GM19351 (cell line): ENCODE measurements at regions not wholly inside any gene's neighbourhood (a gene's known extent, or its start where the extent isn't known, plus 50 kb on each side); places are given as distances from the start of the nearest gene placed in this dataset.

ENCODE experiments used
- ATAC-seq: cut with Tn5 transposase; IDR thresholded peaks from one replicate; pipeline ENCODE4 v1.9.1; 2021; ENCODE audit warnings: mild to moderate bottlenecking, moderate library complexity; ENCODE audit not compliant: unreplicated experiment

GRCh38 chr4:144202081-144202480 lies 61.6 kb upstream of the GYPA start:
- no peak for ATAC-seq

DNA sequence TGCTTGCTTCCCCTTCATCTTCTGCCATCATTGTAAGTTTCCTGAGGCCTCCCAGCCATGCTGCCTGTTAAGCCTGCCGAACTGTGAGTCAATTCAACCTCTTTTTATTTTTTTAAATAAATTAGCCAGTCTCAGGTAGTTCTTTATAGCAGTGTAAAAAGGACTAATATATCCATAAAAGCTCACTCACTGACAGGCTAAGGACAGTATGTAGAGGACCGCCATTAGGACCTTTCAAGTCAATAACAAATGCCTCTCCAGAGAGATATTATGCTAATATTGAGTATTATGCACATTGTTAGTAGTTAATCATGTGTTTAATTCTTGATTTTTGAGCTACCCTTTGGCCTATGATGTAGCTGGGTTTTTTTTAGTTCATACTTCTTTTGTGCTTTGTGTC lies 62.6 kb upstream of the GYPA start:
- ATAC-seq = no peak

DNA sequence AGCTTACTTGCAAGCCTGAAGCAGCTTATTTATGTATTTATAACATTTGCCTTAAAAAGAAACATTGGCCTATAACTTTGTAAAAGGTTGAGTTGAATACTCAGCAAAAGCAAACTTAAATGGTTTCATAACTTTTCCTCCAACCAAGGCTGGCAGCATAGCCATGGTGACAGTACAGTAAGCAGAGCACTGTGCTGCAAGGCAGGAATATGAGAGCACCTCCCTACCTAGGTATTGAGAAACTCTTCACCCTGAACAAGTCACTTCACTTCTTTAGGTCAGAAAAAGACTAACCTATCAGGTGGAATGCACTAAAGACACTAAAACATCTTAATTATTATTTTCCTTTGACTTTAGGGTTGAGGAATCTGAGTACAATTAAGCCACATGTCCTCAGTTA lies 63.9 kb upstream of the GYPA start:
- ATAC-seq = no peak

- ATAC-seq = no peak
These were observed 66.2 kb upstream of the GYPA start for GRCh38 chr4:144206711-144207110.

DNA sequence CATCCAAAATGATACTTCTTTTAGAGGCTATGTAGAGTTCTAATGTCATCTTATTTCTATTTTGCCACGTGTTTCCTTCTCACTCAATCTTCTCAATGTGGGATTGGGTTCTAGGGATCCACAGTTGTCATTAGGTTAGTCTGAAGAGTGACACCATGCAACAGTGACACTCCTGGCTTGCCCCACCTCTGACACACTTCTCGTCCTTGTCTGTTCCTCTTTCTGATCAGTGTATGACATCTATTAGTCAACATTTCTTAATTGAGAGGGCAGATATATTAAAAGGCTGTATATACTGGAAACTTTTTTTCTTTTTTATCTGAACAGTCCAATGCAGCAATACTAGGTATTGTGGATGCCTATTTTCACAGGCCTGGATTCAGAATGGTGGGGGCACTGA lies 67.6 kb upstream of the GYPA start:
- ATAC-seq = no peak

DNA sequence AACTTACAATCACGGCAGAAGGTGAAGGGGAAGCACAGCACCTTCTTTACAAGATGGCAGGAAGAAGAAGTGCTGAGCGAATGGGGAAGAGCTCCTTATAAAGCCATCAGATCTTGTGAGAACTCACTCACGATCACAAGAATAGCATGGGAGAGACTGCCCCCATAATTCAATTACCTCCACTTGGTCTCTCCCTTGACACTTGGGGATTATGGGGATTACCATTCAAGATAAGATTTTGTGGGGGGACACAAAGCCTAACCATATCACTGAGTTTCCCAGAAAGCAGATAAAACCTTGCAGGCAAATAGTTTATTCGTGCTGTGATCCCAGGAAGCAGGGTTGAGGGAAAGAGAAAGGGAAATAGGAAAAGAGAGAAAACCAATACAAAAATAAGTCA lies 69.0 kb upstream of the GYPA start:
- no peak for ATAC-seq

DNA sequence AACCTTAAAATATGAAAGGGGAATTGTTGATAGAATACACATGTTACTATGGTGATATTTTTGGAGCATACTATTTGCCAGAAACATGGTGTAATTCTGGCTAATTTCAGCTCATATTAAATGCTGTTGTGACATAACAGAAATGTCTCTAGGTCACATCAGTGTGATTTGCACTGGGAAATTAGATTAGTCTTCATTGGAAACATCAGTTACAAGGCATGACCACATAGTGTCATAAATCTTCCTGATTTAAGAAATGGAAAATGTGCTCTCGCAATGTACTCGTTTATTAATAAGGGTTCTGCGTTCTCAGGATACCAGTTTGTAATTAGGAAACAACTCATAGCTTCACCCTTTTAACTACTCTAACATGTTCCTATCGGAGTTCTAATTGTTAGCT lies 72.9 kb upstream of the GYPA start:
- no peak for ATAC-seq

DNA sequence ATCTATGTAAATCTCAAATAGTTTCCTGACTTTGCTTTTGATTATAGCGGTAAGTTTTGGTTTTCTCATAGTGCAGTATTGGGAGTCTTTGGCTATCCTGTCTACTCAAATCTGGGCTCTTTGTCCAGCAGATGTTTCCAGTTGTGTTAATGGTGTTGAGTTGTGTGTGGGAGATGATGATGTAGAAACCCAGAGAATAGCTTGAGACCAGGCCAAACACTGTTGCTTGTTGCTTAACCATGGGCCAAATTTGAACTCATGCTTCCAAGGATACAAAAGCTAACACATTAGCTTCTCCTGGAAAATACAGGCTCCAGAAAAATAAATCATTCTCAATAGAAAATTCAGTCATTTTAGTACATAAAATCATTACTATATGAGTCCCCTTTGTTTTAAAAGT lies 82.6 kb upstream of the GYPA start:
- no peak for ATAC-seq

DNA sequence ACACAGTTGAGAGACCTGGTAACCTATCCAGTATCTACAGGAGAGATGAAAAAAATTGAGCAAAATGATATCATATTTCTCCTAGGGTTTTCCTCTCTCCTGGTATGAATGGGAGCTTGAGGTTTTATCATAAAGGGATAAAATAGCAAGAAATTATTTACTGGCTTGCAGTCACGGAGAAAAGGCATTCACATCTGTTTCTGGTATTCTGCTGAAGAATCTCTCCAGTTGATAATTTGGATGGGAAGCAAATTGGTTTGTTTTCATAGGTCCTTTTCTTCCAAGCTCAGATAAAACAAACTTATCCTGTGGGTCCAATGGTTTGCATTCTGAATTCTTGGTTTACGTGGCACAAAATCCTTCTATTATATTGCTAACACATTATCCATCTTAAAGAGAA lies 83.1 kb upstream of the GYPA start:
- ATAC-seq = no peak

GRCh38 chr4:144259285-144259684 lies 118.8 kb upstream of the GYPA start:
- ATAC-seq = no peak

- no peak for ATAC-seq
These were observed 126.6 kb upstream of the GYPA start for GRCh38 chr4:144267084-144267483.

DNA sequence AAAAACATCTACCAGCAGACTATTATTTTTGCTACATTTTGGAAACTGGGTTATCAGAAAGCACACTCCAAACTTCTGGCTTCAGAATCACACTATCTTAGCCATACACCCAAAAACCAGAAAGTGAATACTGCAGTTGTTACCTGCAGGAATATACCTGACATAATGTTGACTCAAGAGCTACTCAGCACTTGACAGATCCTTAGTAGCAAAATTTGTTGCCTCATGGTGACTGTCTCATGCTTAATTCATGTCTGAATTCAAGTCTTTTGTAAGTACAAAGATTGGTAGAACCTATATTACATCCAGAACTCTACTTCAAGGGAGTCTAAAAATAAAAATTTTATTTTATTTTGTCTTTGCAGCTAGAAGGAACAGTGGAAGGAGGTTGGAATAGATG lies 140.2 kb upstream of the GYPA start:
- ATAC-seq = no peak

DNA sequence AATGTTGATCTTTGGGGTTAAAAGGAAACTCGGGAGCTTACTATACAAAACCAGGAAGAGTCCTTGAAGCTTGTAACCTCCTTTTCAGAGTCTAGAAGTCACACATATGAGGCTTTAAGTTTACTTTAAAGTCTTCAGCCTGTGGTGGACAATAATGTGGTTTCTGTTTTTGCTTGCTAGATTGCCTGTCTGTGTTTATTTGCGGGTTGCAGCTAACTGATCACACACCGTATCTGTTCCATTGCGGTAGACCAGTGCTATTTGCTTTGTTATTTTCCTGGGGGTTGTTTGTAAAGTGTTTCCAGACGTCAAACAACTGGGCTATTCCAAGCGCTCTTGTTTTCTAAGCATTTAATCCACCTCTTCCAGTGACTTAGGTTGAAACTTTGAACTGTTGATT lies 143.0 kb upstream of the GYPA start:
- no peak for ATAC-seq

DNA sequence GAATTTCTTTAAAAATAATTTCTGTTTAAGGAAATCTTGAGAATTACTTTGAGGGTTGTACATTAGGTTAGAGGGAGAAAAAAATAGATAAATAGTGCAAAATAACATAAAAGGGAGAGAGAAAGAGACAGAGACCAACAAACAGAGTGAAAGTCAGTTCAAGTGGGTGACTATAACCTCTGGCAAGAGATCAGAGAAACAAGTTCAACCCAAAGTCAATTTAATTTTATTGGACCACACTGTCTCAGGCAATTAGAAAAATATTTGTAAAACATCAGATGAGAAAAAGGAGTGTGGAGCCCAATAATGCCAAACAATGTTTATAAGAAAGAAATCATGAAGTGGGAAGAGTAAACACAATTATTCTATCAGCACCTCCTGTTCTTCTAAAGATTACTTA lies 143.5 kb upstream of the GYPA start:
- no peak for ATAC-seq

DNA sequence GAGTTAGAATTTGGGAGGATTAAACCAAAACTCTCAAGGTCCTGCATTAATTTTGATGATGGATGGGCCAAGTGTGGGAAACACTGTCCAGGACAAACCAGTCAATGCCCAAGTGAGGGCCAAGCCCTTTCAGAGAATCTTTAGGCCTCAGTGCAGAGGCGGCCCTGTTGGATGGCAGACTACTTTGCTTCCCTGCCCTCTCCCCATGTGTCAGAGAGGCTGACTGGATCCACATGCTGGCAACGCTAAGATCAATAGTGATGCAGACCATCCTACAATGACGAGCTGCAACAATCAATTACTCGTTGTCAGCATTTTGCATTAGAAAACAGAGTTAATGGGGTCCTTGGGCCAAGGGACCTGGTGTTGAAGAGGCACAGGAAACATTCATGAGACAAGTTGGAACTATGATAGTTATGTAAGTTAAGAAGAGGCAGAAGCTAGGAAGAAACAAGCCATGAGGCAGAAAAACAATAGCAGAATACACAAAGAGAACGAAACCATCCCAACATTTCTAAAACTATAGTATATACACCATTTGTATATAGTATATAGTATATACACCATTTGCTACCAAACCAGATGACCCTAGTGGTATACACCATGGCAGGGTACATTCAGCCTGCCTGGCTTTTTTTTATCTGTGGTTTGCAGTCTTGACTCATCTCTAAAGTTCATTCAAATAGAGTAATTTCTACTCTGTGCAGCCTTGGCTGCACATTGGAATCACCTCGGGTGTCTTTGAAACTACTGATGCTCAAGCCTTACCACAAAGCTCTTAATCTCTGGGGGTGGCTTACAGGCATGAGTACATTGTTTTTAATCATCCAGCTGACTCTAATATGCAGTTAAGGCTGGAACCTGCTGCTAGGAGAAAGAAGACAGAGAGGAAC lies 147.7 kb upstream of the GYPA start:
- peak; percentile 97 for ATAC-seq

GRCh38 chr4:144289667-144290428 lies 149.3 kb upstream of the GYPA start:
- ATAC-seq = no peak

GRCh38 chr4:144291164-144291563 lies 150.6 kb upstream of the GYPA start:
- ATAC-seq = no peak

GRCh38 chr4:144294211-144294610 lies 153.7 kb upstream of the GYPA start:
- no peak for ATAC-seq

- no peak for ATAC-seq
These were observed 154.9 kb upstream of the GYPA start for GRCh38 chr4:144295286-144295995.

DNA sequence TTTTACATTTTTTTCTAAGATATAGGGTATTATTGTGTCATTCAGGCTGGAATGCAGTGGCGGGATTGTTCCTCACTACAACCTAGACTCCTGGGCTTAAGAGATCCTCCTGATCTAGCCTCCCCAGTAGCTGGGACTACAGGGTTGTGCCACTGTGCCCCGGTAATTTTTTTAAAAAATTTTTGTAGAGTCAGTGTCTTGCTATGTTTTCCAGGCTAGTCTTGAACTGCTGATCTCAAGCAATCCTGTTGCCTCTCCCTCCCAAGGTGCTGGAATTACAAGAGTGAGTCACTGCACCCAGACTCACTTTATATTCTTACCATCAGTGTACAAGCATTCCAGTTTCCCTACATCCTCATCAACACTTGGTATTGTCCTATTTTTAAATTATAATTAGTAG lies 156.4 kb upstream of the GYPA start:
- no peak for ATAC-seq

DNA sequence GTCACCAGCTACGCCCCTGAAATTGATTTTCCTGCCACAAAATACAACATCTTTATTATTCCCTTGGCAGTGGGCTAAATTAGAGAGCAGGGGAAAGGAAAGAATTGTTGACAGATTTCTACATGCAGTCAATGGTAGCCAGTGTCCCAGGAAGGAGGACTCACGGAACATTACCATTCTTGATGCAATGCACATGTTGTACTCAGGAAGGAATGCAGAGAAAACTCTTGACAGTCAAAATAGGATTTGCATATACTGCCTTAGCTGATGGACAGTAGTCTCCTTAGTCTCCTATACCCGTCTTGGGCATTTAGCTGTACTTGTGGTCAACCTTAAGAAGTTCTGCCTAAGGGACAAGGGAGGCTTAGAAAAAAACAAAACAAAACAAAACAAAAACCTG lies 158.0 kb upstream of the GYPA start:
- no peak for ATAC-seq

DNA sequence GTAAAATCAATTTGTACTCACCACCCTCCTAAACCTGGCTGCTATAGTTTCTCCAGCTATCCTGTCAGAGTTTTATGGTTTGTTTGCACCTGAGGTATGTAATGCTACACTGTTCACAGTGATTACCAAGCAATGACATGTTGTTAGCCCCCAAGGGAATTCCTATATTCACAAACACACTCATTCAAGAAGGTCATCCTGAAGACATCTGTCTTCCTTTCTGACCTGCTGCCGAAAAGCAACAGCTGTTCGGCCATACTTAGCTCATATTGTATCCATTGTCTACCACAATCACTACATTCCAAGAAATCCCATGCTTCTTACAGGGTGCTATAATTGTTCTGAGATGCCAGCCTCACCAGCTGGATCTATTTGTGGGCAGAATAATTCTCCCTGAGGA lies 160.1 kb upstream of the GYPA start:
- ATAC-seq = no peak
